ENCODE measurements at regions not wholly inside any gene's neighbourhood (a gene's known extent, or its start where the extent isn't known, plus 50 kb on each side); places are given as distances from the start of the nearest gene placed in this dataset.

DNA sequence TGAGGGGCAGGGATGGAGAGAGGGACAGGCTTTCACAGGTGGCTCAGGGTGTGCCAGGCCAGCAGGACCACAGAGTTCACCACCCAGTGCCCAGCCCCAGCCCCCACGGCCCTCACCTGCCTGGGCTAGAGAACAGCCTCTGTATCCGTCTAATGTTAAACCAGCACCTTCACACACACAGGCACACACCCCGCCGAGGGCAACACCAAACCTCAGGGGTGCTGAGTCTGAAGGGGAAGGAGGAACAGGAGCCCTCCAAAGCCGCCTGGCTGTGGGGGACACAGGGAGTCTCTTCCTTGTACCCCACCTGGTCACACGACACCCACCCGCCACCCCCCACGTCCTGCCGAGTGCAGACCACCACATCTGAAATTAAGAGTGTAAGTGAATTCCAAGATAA is 205.8 kb upstream of the SALL3 start:
- H3K9me1 ChIP-seq (ENCODE audit: control insufficient read depth, extremely low read depth, insufficient read depth, low read length) = no peaks in the 10 kb centered on the region
- DNase-seq (ENCODE audit: low read depth, low spot score) (no peak), FAIRE-seq (no peak)
- no peak overlapping the region for H3K9ac ChIP-seq (ENCODE audit: control insufficient read depth, extremely low read depth, insufficient read depth, low read length)
- no peaks in the 10 kb centered on the region for H3K36me3 ChIP-seq (ENCODE audit: control insufficient read depth in 2 of 2, extremely low read depth in 1 of 2, insufficient read depth in 2 of 2, low read length in 2 of 2)
- H3K27ac ChIP-seq (ENCODE audit: control insufficient read depth, insufficient read depth, low read length) = no peak overlapping the region
- H3K27me3 ChIP-seq (ENCODE audit: control insufficient read depth, extremely low read depth, insufficient read depth, low read length) = no peaks in the 10 kb centered on the region
- H3K9me3 ChIP-seq (ENCODE audit: control insufficient read depth, low read depth, low read length) = peaks cover 16% of the 10 kb centered on the region
- H3K4me3 ChIP-seq (ENCODE audit: control insufficient read depth in 2 of 3, extremely low read depth in 1 of 3, insufficient read depth in 2 of 3, low read depth in 1 of 3, low read length in 3 of 3) = no peak overlapping the region
- dilution Hi-C loops (cut with MboI; ENCODE audit: extremely low pct_ligation_motif_present, low sequenced_read_pairs) = no loop called here
- no peaks in the 10 kb centered on the region for H4K20me1 ChIP-seq (ENCODE audit: control insufficient read depth, extremely low read depth, insufficient read depth, low read length)
- no peak for TF ChIP-seq EZH2 (IDR thresholded peaks at IDR 0.05; ENCODE audit: low read length)
- TF ChIP-seq, protein P1, sequence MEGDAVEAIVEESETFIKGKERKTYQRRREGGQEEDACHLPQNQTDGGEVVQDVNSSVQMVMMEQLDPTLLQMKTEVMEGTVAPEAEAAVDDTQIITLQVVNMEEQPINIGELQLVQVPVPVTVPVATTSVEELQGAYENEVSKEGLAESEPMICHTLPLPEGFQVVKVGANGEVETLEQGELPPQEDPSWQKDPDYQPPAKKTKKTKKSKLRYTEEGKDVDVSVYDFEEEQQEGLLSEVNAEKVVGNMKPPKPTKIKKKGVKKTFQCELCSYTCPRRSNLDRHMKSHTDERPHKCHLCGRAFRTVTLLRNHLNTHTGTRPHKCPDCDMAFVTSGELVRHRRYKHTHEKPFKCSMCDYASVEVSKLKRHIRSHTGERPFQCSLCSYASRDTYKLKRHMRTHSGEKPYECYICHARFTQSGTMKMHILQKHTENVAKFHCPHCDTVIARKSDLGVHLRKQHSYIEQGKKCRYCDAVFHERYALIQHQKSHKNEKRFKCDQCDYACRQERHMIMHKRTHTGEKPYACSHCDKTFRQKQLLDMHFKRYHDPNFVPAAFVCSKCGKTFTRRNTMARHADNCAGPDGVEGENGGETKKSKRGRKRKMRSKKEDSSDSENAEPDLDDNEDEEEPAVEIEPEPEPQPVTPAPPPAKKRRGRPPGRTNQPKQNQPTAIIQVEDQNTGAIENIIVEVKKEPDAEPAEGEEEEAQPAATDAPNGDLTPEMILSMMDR (optimal IDR thresholded peaks at IDR 0.05 in 1 of 3, IDR thresholded peaks at IDR 0.05 in 1 of 3, conservative IDR thresholded peaks at IDR 0.05 in 1 of 3; ENCODE audit: extremely low read depth in 1 of 3, insufficient read depth in 2 of 3, low read length in 3 of 3) = no peak
- no peaks in the 10 kb centered on the region for H3K79me2 ChIP-seq (ENCODE audit: control insufficient read depth, insufficient read depth, low read length)
- no peaks in the 10 kb centered on the region for H3K4me1 ChIP-seq (ENCODE audit: control insufficient read depth, extremely low read depth, insufficient read depth, low read length)
- H2AFZ ChIP-seq (ENCODE audit: control insufficient read depth, low read length) = no peak overlapping the region
- no peak overlapping the region for H3K4me2 ChIP-seq (ENCODE audit: control insufficient read depth, extremely low read depth, insufficient read depth, low read depth, low read length)

DNA sequence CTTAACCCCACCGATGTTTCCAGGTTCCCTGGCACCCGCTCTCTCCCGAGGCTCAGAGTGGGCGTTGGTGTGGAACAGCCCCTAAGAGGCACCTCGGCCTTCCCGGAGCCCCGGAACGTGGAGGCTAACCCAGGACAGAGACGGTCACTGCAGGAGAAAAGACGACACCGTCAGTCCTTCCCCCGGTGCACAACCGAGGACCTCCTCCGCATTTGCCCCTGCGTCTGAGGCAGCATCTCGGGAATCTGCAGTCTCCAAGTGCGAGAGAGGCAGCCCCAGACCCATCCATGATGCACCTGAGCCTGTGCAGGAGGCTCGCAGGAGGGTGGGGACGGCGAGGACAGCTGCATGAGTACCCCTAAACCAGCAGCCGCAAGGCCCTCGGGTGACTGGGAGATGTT is 204.9 kb upstream of the SALL3 start:
- FAIRE-seq (no peak), DNase-seq (ENCODE audit: low read depth, low spot score) (no peak)
- Histone ChIP-seq H3K79me2 (ENCODE audit: control insufficient read depth, insufficient read depth, low read length) (no peaks in the 10 kb centered on the region), H3K36me3 (ENCODE audit: control insufficient read depth in 2 of 2, extremely low read depth in 1 of 2, insufficient read depth in 2 of 2, low read length in 2 of 2) (no peaks in the 10 kb centered on the region), H3K9me1 (ENCODE audit: control insufficient read depth, extremely low read depth, insufficient read depth, low read length) (no peaks in the 10 kb centered on the region), H3K4me2 (ENCODE audit: control insufficient read depth, extremely low read depth, insufficient read depth, low read depth, low read length) (no peak overlapping the region), H3K4me3 (ENCODE audit: control insufficient read depth in 2 of 3, extremely low read depth in 1 of 3, insufficient read depth in 2 of 3, low read depth in 1 of 3, low read length in 3 of 3) (no peak overlapping the region), H4K20me1 (ENCODE audit: control insufficient read depth, extremely low read depth, insufficient read depth, low read length) (no peaks in the 10 kb centered on the region), H3K9ac (ENCODE audit: control insufficient read depth, extremely low read depth, insufficient read depth, low read length) (no peak overlapping the region), H3K27me3 (ENCODE audit: control insufficient read depth, extremely low read depth, insufficient read depth, low read length) (no peaks in the 10 kb centered on the region), H3K27ac (ENCODE audit: control insufficient read depth, insufficient read depth, low read length) (no peak overlapping the region), H3K4me1 (ENCODE audit: control insufficient read depth, extremely low read depth, insufficient read depth, low read length) (no peaks in the 10 kb centered on the region), H2AFZ (ENCODE audit: control insufficient read depth, low read length) (no peak overlapping the region), H3K9me3 (ENCODE audit: control insufficient read depth, low read depth, low read length) (peaks cover 16% of the 10 kb centered on the region)
- dilution Hi-C loops (cut with MboI; ENCODE audit: extremely low pct_ligation_motif_present, low sequenced_read_pairs) = no loop called here
- TF ChIP-seq, protein P1 (optimal IDR thresholded peaks at IDR 0.05 in 1 of 3, IDR thresholded peaks at IDR 0.05 in 1 of 3, conservative IDR thresholded peaks at IDR 0.05 in 1 of 3; ENCODE audit: extremely low read depth in 1 of 3, insufficient read depth in 2 of 3, low read length in 3 of 3) = no peak
- TF ChIP-seq EZH2 (IDR thresholded peaks at IDR 0.05; ENCODE audit: low read length) = no peak

Data from keratinocyte (primary cell).